Heart left ventricle (tissue), 13 donors: ENCODE measurements at regions not wholly inside any gene's neighbourhood (a gene's known extent, or its start where the extent isn't known, plus 50 kb on each side); places are given as distances from the start of the nearest gene placed in this dataset.

ENCODE experiments used
- POLR2A ChIP-seq, 2 donors: fragments of 450-650 bp; IDR thresholded peaks; one replicate each; pipeline ENCODE4 v1.6.1; 2017; ENCODE audit warnings: antibody characterized with exemption in 2 of 2, mild to moderate bottlenecking in 2 of 2, moderate library complexity in 2 of 2
- TF ChIP-seq, protein P1 (sequence below), 12 donors: fragments of 200-600 bp; sonication (generic) in 4 of 12; IDR thresholded peaks; one replicate each; pipeline versions ENCODE4 v1.5.0 to v1.8.0; 2018 to 2022; ENCODE audit warnings: antibody characterized with exemption in 12 of 12, mild to moderate bottlenecking in 5 of 12
- donor health status: ischemic (EF 13 %, LVEDD 7.1; RV severe dilation, severe dysfunction).
- donor health status: DM: no; HTN: yes; CAD: no.
- donor health status: DM: no; HTN: no; CAD: no.
- donor health status: ischemic (EF 25% LVEDD 6.9; RV normal size, moderate dysfunction).
- donor health status: ischemic (EF 25% LVEDD 5.7; RV mildly dilated, moderate dysfunction).
- donor health status: ischemic (EF 35%, LVEDD 5.7; RV mildly dilated, moderate dysfunction).
- donor health status: nonischemic (EF 11% LVEDD 7.7; RV severe dilation, severe dysfunction).
- donor health status: DM: yes; HTN: yes; CAD: no.
- donor health status: PGD.
- donor health status: ischemic (EF 29% LVEDD 5.4; RV normal size, mild dysfunction).
- donor health status: nonischemic (EF 23%, LVEDD 6.1; RV moderate dilation, normal function).

DNA sequence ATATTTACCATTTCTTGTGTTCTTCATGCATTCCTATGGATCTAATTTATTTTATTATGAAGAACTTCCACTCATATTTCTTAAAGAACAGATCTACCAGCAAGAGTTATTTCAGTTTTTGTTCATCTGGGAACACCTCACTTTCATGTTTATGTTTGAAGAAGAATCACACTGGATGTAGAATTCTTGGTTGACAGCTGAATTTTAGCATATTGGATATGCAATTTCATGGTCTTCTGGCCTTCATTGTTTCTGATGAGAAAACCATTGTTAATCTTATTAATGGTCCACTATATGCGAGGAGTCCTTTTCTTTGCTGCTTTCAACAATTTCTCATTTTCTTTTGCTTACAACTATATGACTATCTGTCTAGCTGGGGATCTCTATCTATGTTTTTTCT is 189.2 kb downstream of the UXS1 start:
- TF ChIP-seq, protein P1, sequence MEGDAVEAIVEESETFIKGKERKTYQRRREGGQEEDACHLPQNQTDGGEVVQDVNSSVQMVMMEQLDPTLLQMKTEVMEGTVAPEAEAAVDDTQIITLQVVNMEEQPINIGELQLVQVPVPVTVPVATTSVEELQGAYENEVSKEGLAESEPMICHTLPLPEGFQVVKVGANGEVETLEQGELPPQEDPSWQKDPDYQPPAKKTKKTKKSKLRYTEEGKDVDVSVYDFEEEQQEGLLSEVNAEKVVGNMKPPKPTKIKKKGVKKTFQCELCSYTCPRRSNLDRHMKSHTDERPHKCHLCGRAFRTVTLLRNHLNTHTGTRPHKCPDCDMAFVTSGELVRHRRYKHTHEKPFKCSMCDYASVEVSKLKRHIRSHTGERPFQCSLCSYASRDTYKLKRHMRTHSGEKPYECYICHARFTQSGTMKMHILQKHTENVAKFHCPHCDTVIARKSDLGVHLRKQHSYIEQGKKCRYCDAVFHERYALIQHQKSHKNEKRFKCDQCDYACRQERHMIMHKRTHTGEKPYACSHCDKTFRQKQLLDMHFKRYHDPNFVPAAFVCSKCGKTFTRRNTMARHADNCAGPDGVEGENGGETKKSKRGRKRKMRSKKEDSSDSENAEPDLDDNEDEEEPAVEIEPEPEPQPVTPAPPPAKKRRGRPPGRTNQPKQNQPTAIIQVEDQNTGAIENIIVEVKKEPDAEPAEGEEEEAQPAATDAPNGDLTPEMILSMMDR (IDR thresholded peaks at IDR 0.05): no peak
- no peak for TF ChIP-seq POLR2A (IDR thresholded peaks at IDR 0.05)
